ENCODE measurements at regions not wholly inside any gene's neighbourhood (a gene's known extent, or its start where the extent isn't known, plus 50 kb on each side); places are given as distances from the start of the nearest gene placed in this dataset.

GRCh38 chr11:69369945-69370344 is 76.0 kb downstream of the MYEOV start (continued):
- TF ChIP-seq GABPA (IDR thresholded peaks at IDR 0.05; ENCODE audit: low read depth) (no peak), REST (IDR thresholded peaks at IDR 0.05; ENCODE audit: low read depth, low read length) (no peak), FOXJ3 (CRISPR knock-in tag; IDR thresholded peaks at IDR 0.05) (no peak)

- POLR2A ChIA-PET: no interaction called here
- TF ChIP-seq YY1 (IDR thresholded peaks at IDR 0.05; ENCODE audit: low read depth): no peak
- no peak for TF ChIP-seq EZH2phosphoT487 (IDR thresholded peaks at IDR 0.05; ENCODE audit: borderline replicate concordance, low read depth)
- TF ChIP-seq MXI1 (IDR thresholded peaks at IDR 0.05; ENCODE audit: low read depth, low read length): no peak
- no peak for TF ChIP-seq USF2 (IDR thresholded peaks at IDR 0.05; ENCODE audit: borderline replicate concordance, low read depth, low read length)
- no peak for TF ChIP-seq TCF12 (IDR thresholded peaks at IDR 0.05)
- TF ChIP-seq FOXJ3 (CRISPR knock-in tag; IDR thresholded peaks at IDR 0.05): no peak
- TF ChIP-seq POLR2AphosphoS5 (IDR thresholded peaks at IDR 0.05; ENCODE audit: low read depth, low read length): no peak
- TF ChIP-seq ZBTB33 (IDR thresholded peaks at IDR 0.05; ENCODE audit: borderline replicate concordance, low read depth): no peak
- no peak for TF ChIP-seq RXRA (IDR thresholded peaks at IDR 0.05; ENCODE audit: borderline replicate concordance, low read depth)
- TF ChIP-seq PBX3 (IDR thresholded peaks at IDR 0.05): no peak
- no peak for TF ChIP-seq SMC3 (IDR thresholded peaks at IDR 0.05; ENCODE audit: low read depth, low read length)
- TF ChIP-seq NRF1 (IDR thresholded peaks at IDR 0.05; ENCODE audit: low read depth, low read length): no peak
- TF ChIP-seq REST (IDR thresholded peaks at IDR 0.05; ENCODE audit: low read depth, low read length): no peak
- TF ChIP-seq JUND (IDR thresholded peaks at IDR 0.05): no peak
- TF ChIP-seq IRF3 (IDR thresholded peaks at IDR 0.05; ENCODE audit: low read depth, low read length): no peak
- no peak for TF ChIP-seq RFX5 (IDR thresholded peaks at IDR 0.05; ENCODE audit: low read length)
Measured at GRCh38 chr11:69370984-69371709, 77.2 kb downstream of the MYEOV start.

More at GRCh38 chr11:69370984-69371709, 77.2 kb downstream of the MYEOV start:
- Histone ChIP-seq H3K27ac (ENCODE audit: low read depth in 2 of 2, low read length in 1 of 2) (no peak overlapping the region), H3K4me2 (no peak overlapping the region), H3K9me2 (no peaks in the 10 kb centered on the region), H3K27me3 (ENCODE audit: insufficient read depth) (no peaks in the 10 kb centered on the region), H3K9me3 (no peaks in the 10 kb centered on the region), H3K9ac (no peak overlapping the region), H3K4me3 (ENCODE audit: low read depth in 2 of 2, low read length in 1 of 2) (no peak overlapping the region), H2AFZ (ENCODE audit: low read depth) (no peak overlapping the region), H3K79me2 (ENCODE audit: insufficient read depth) (no peaks in the 10 kb centered on the region), H4K20me1 (ENCODE audit: insufficient read depth) (no peaks in the 10 kb centered on the region), H3F3A (replicated peaks; ENCODE audit: insufficient read depth) (no peaks in the 10 kb centered on the region), H3K36me3 (replicated peaks in 1 of 2; ENCODE audit: control insufficient read depth in 1 of 2, insufficient read depth in 2 of 2, low read length in 1 of 2) (no peaks in the 10 kb centered on the region), H3K4me1 (ENCODE audit: control insufficient read depth in 1 of 2, insufficient read depth in 2 of 2, low read depth in 1 of 2, low read length in 1 of 2) (peaks cover 0 to 17% of the 10 kb centered on the region in 2 experiments; a peak in 1 of 4 replicates)
- 90% methylated on average over 13 of the region's 13 CpGs for WGBS (ENCODE audit: low lambda C conversion rate)
- CTCF ChIA-PET: interaction anchor here (1.6 kb wide), 1 partner anchor 14 kb away, joined by 3 read pairs; no protein-coding TSS in a partner anchor
- DNase-seq: no peak
